Endothelial cell of umbilical vein (primary cell): ENCODE measurements at regions not wholly inside any gene's neighbourhood (a gene's known extent, or its start where the extent isn't known, plus 50 kb on each side); places are given as distances from the start of the nearest gene placed in this dataset.

Experiments used
- BruUV-seq: library from RNA; stranded (reverse); fragments of 400-500 nt; replicated peaks from 2 replicates; lab custom pipeline; 2021; lab: Mats Ljungman, UMichigan
- CTCF ChIA-PET: fragments of 300-600, 350-600 bp; sonication (Branson Sonifier 250); formaldehyde crosslinking; loops from one replicate; lab custom pipeline; 2021; ENCODE audit warnings: antibody characterized with exemption, inconsistent platforms; lab: Charles Lee
- POLR2A ChIA-PET: fragments of 300-600, 350-600 bp; sonication (Branson Sonifier 250); formaldehyde crosslinking; loops from one replicate; lab custom pipeline; 2021; ENCODE audit warnings: antibody characterized with exemption, inconsistent platforms; lab: Charles Lee
- DNase-seq: peaks from one replicate; pipeline ENCODE4 v3.0.0-alpha.2; 2011; ENCODE audit warnings: low read depth, low spot score
- FAIRE-seq: peaks from 2 replicates; lab custom pipeline; 2011; peaks lifted over from hg19 to GRCh38; lab: Jason Lieb, UNC
- H2AFZ ChIP-seq: 2 replicates; pipeline ENCODE4 v1.6.0; 2012; ENCODE audit warnings: low read depth, low read length, control low read depth, inconsistent platforms
- H3K27ac ChIP-seq: 2 replicates; pipeline ENCODE4 v1.5.1; 2011; ENCODE audit warnings: low read depth, mild to moderate bottlenecking, control low read depth, low read length, moderate library complexity; ENCODE audit not compliant: insufficient read depth
- H3K27me3 ChIP-seq, 2 experiments: 2 replicates each; pipeline versions ENCODE4 v1.6.0 to v1.6.1; 2011; ENCODE audit warnings: low read length in 2 of 2, mixed read lengths in 1 of 2; ENCODE audit not compliant: control insufficient read depth in 2 of 2, insufficient read depth in 2 of 2
- H3K36me3 ChIP-seq, 2 experiments: 2 replicates in 1 of 2; 3 replicates in 1 of 2; pipeline ENCODE4 v1.5.1; 2011; ENCODE audit warnings: low read length in 2 of 2, mild to moderate bottlenecking in 1 of 2, moderate library complexity in 1 of 2; ENCODE audit not compliant: control insufficient read depth in 2 of 2, insufficient read depth in 2 of 2; ENCODE audit errors: extremely low read depth in 1 of 2
- H3K4me1 ChIP-seq: 3 replicates; pipeline ENCODE4 v1.5.1; 2011; ENCODE audit warnings: mild to moderate bottlenecking, low read length; ENCODE audit not compliant: control insufficient read depth, insufficient read depth; ENCODE audit errors: extremely low read depth
- H3K4me2 ChIP-seq: 2 replicates; pipeline ENCODE4 v1.6.1; 2011; ENCODE audit warnings: low read length, control low read depth, mixed read lengths; ENCODE audit not compliant: insufficient read depth
- H3K4me3 ChIP-seq, 3 experiments: fragments of 200-600 bp in 1 of 3; sonication (generic), shearing (Covaris generic) in 1 of 3; replicated peaks in 1 of 3; 2 replicates each; pipeline ENCODE4 v1.5.1; 2011 to 2016; ENCODE audit warnings: control low read depth in 3 of 3, low read length in 3 of 3, mild to moderate bottlenecking in 2 of 3, inconsistent platforms in 1 of 3, low read depth in 1 of 3, moderate library complexity in 1 of 3; ENCODE audit not compliant: insufficient read depth in 1 of 3
- H3K79me2 ChIP-seq: 2 replicates; pipeline ENCODE4 v1.6.0; 2012; ENCODE audit warnings: low read length, inconsistent platforms; ENCODE audit not compliant: control insufficient read depth, insufficient read depth
- H3K9ac ChIP-seq: replicated peaks from 2 replicates; pipeline ENCODE3; 2011; ENCODE audit warnings: low read length, control low read depth; ENCODE audit not compliant: insufficient read depth; ENCODE audit errors: extremely low read depth
- H3K9me1 ChIP-seq: replicated peaks from 3 replicates; pipeline ENCODE4 v1.6.0; 2011; ENCODE audit warnings: mild to moderate bottlenecking, low read length; ENCODE audit not compliant: control insufficient read depth, insufficient read depth; ENCODE audit errors: extremely low read depth
- H3K9me3 ChIP-seq: replicated peaks from 2 replicates; pipeline ENCODE4 v1.5.1; 2012; ENCODE audit warnings: low read length, inconsistent platforms; ENCODE audit not compliant: control insufficient read depth, insufficient read depth
- H4K20me1 ChIP-seq: replicated peaks from 2 replicates; pipeline ENCODE3; 2011; ENCODE audit warnings: mild to moderate bottlenecking, low read length; ENCODE audit not compliant: control insufficient read depth, insufficient read depth; ENCODE audit errors: extremely low read depth
- EZH2 ChIP-seq: IDR thresholded peaks from 2 replicates; pipeline ENCODE4 v1.6.1; 2012; ENCODE audit warnings: borderline replicate concordance, low read depth, mild to moderate bottlenecking, moderate library complexity, low read length, inconsistent platforms; ENCODE audit not compliant: severe bottlenecking
- FOS ChIP-seq: IDR thresholded peaks from 2 replicates; pipeline ENCODE4 v1.6.1; 2011; ENCODE audit warnings: mild to moderate bottlenecking, low read length, moderate library complexity, borderline replicate concordance; ENCODE audit not compliant: insufficient read depth
- GATA2 ChIP-seq: IDR thresholded peaks from 2 replicates; pipeline ENCODE4 v1.7.0; 2011; ENCODE audit warnings: low read depth, mild to moderate bottlenecking, moderate library complexity, mixed read lengths, low read length; ENCODE audit not compliant: insufficient read length, insufficient read depth
- JUN ChIP-seq: IDR thresholded peaks from 2 replicates; pipeline ENCODE4 v1.6.1; 2011; ENCODE audit warnings: borderline replicate concordance, low read depth; ENCODE audit not compliant: insufficient read length, insufficient read depth
- MYC ChIP-seq: IDR thresholded peaks from one replicate; pipeline ENCODE4 v1.6.1; 2011; ENCODE audit warnings: mild to moderate bottlenecking, low read depth, low read length
- POLR2A ChIP-seq: IDR thresholded peaks from 2 replicates; pipeline ENCODE4 v1.6.1; 2012; ENCODE audit warnings: low read depth, mild to moderate bottlenecking, control low read depth, low read length
- POLR2AphosphoS5 ChIP-seq: IDR thresholded peaks from 2 replicates; pipeline ENCODE4 v1.6.1; 2012; ENCODE audit warnings: low read depth, mild to moderate bottlenecking, control low read depth, low read length, moderate library complexity; ENCODE audit not compliant: insufficient read depth
- dilution Hi-C: fragments of 300-500 bp; cut with MboI; formaldehyde crosslinking; loops from one replicate; pipeline ENCODE4 v1.15.0; 2019; ENCODE audit warnings: low sequenced_read_pairs; ENCODE audit not compliant: extremely low pct_ligation_motif_present
- intact Hi-C: fragments of 100-400 bp; cut with micrococcal nuclease; formaldehyde crosslinking; loops from one replicate; pipeline ENCODE4 v1.10.0; 2022
- TF ChIP-seq, protein P1 (sequence below), 2 donors: IDR thresholded peaks; 1 replicate in 1 of 2; 2 replicates in 1 of 2; pipeline ENCODE4 v1.5.1; 2011; ENCODE audit warnings: low read length in 2 of 2, mild to moderate bottlenecking in 2 of 2, moderate library complexity in 2 of 2, control low read depth in 1 of 2, inconsistent platforms in 1 of 2, low read depth in 1 of 2; ENCODE audit not compliant: insufficient read depth in 1 of 2; ENCODE audit errors: extremely low read depth in 1 of 2
- TF ChIP-seq, protein P2 (sequence below): IDR thresholded peaks from 2 replicates; pipeline ENCODE4 v1.6.1; 2011; ENCODE audit not compliant: insufficient read depth, insufficient read length

DNA sequence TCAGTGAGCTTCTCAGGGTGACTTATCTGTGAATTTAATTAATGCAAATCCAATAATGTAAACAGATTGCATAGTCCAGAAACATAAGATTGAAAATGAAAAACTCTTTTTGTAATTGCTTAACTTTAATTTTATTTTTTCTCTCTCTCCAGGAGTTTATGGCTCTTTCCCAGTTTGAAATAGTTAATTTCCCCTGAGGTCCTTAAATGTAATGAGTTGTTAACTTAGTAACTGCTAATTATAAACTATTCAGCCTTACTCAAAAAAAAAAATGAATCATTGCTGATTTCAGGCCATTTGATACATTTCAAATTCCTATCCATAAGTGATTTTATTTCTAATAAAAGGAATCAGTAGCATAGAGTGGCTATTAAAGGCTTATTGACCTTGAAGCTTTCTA, 84.1 kb upstream of the TRPC4 start:
- no peaks in the 10 kb centered on the region for H3K4me1 ChIP-seq
- no peak overlapping the region for H3K4me3 ChIP-seq
- intact Hi-C loops, result no loop called here
- no peak overlapping the region for H3K9ac ChIP-seq
- H3K4me2 ChIP-seq, result no peak overlapping the region
- no peaks in the 10 kb centered on the region for H3K27me3 ChIP-seq
- H3K27ac ChIP-seq, result no peak overlapping the region
- no peaks in the 10 kb centered on the region for H3K36me3 ChIP-seq
- dilution Hi-C loops, result no loop called here
- no peak for DNase-seq
- no TSS peak for BruUV-seq
- H3K9me1 ChIP-seq, result no peaks in the 10 kb centered on the region
- ChIA-PET CTCF (no interaction called here), POLR2A (no interaction called here)
- H3K79me2 ChIP-seq, result no peaks in the 10 kb centered on the region
- H2AFZ ChIP-seq, result no peak overlapping the region
- H4K20me1 ChIP-seq, result no peaks in the 10 kb centered on the region
- FAIRE-seq, result no peak
- no peak for TF ChIP-seq JUN
- no peak for TF ChIP-seq GATA2
- TF ChIP-seq FOS, result no peak
- no peak for TF ChIP-seq POLR2AphosphoS5
- TF ChIP-seq POLR2A, result no peak
- TF ChIP-seq EZH2, result no peak
- no peak for TF ChIP-seq MYC
- TF ChIP-seq, protein P1, sequence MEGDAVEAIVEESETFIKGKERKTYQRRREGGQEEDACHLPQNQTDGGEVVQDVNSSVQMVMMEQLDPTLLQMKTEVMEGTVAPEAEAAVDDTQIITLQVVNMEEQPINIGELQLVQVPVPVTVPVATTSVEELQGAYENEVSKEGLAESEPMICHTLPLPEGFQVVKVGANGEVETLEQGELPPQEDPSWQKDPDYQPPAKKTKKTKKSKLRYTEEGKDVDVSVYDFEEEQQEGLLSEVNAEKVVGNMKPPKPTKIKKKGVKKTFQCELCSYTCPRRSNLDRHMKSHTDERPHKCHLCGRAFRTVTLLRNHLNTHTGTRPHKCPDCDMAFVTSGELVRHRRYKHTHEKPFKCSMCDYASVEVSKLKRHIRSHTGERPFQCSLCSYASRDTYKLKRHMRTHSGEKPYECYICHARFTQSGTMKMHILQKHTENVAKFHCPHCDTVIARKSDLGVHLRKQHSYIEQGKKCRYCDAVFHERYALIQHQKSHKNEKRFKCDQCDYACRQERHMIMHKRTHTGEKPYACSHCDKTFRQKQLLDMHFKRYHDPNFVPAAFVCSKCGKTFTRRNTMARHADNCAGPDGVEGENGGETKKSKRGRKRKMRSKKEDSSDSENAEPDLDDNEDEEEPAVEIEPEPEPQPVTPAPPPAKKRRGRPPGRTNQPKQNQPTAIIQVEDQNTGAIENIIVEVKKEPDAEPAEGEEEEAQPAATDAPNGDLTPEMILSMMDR (IDR thresholded peaks at IDR 0.05; ENCODE audit: extremely low read depth in 1 of 2, insufficient read depth in 1 of 2, low read depth in 1 of 2, low read length in 2 of 2), result no peak
- TF ChIP-seq, protein P2, sequence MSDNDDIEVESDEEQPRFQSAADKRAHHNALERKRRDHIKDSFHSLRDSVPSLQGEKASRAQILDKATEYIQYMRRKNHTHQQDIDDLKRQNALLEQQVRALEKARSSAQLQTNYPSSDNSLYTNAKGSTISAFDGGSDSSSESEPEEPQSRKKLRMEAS, result no peak
- H3K9me3 ChIP-seq, result no peaks in the 10 kb centered on the region
